ENCODE measurements at regions not wholly inside any gene's neighbourhood (a gene's known extent, or its start where the extent isn't known, plus 50 kb on each side); places are given as distances from the start of the nearest gene placed in this dataset.

DNA sequence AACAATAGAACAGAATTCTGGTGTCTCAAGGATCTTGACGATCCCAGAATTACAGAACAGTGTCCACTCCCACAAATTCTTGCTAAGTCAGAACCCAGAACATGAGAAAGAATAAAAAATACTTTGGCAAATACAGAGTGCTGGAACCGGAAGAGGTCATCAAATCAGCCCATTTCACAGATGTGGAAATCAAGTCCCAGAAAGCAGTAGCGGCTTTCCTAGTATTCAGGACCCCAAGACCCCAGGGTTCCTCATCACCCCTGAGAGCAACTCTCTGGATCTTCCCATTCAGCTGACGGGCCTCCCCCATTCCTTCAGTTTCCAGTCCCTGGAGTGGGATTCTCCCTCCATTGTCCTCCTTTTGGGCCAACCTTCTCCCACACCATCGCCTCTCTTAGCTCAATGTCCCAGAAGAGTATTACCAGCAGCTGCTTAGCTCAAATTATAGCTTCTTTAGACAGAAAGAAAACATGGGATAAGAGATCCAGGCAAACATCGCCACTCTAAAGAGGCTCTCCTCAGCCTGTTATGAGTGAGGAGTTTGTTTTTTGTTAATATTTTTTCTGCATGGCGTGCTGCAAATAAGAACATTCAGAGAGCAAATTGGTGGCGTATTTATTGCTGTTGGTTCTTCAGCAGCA is 268.3 kb downstream of the MN1 start:
- H3K4me3 ChIP-seq = no peak overlapping the region
- no peak for DNase-seq
- H3K9me3 ChIP-seq = no peaks in the 10 kb centered on the region
- H3K36me3 ChIP-seq (ENCODE audit: low read depth) = no peaks in the 10 kb centered on the region
- ATAC-seq = no peak
- intact Hi-C loops (cut with DNase I, micrococcal nuclease) = no loop called here
- TF ChIP-seq, protein P1, sequence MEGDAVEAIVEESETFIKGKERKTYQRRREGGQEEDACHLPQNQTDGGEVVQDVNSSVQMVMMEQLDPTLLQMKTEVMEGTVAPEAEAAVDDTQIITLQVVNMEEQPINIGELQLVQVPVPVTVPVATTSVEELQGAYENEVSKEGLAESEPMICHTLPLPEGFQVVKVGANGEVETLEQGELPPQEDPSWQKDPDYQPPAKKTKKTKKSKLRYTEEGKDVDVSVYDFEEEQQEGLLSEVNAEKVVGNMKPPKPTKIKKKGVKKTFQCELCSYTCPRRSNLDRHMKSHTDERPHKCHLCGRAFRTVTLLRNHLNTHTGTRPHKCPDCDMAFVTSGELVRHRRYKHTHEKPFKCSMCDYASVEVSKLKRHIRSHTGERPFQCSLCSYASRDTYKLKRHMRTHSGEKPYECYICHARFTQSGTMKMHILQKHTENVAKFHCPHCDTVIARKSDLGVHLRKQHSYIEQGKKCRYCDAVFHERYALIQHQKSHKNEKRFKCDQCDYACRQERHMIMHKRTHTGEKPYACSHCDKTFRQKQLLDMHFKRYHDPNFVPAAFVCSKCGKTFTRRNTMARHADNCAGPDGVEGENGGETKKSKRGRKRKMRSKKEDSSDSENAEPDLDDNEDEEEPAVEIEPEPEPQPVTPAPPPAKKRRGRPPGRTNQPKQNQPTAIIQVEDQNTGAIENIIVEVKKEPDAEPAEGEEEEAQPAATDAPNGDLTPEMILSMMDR (IDR thresholded peaks at IDR 0.05) = no peak
- no peaks in the 10 kb centered on the region for H3K4me1 ChIP-seq (ENCODE audit: low read depth)

GRCh38 chr22:27534720-27535125 is 266.8 kb downstream of the MN1 start:
- ATAC-seq = peak; percentile 25
- TF ChIP-seq, protein P1 (IDR thresholded peaks at IDR 0.05) = no peak
- DNase-seq = no peak
- Histone ChIP-seq H3K36me3 (ENCODE audit: low read depth) (no peaks in the 10 kb centered on the region), H3K9me3 (no peaks in the 10 kb centered on the region), H3K4me3 (no peak overlapping the region), H3K4me1 (ENCODE audit: low read depth) (no peaks in the 10 kb centered on the region)
- intact Hi-C loops (cut with DNase I, micrococcal nuclease) = no loop called here

DNA sequence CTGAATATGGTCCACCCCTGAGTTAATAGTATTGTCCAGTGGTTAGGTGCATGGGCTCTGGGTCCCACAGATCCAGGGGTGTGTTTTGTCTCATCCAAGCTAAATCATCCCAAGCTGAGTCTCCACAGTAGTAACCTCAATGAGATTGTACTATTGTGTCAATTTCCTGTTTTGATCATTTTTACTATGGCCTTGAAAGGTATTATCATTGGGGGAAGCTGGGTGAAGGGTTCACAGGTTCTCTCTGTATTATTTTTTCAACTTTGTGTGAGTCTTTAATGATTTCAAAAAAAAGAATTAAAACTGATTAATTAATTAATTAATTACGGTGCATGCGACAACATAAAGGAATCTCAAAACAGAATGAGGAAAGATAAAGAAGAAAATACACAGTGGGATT is 266.1 kb downstream of the MN1 start:
- DNase-seq (no peak), ATAC-seq (no peak)
- Histone ChIP-seq H3K4me1 (ENCODE audit: low read depth) (no peaks in the 10 kb centered on the region), H3K9me3 (no peaks in the 10 kb centered on the region), H3K4me3 (no peak overlapping the region), H3K36me3 (ENCODE audit: low read depth) (no peaks in the 10 kb centered on the region)
- intact Hi-C loops (cut with DNase I, micrococcal nuclease) = no loop called here
- TF ChIP-seq, protein P1 (IDR thresholded peaks at IDR 0.05) = no peak

- ATAC-seq (no peak), DNase-seq (no peak)
- TF ChIP-seq, protein P1 (IDR thresholded peaks at IDR 0.05) = no peak
- Histone ChIP-seq H3K36me3 (ENCODE audit: low read depth) (no peaks in the 10 kb centered on the region), H3K9me3 (no peaks in the 10 kb centered on the region), H3K4me1 (ENCODE audit: low read depth) (no peaks in the 10 kb centered on the region), H3K4me3 (no peak overlapping the region)
- intact Hi-C loops (cut with DNase I, micrococcal nuclease) = no loop called here
Measured at GRCh38 chr22:27537501-27537900, 264.1 kb downstream of the MN1 start.

GRCh38 chr22:27538666-27539065 is 262.9 kb downstream of the MN1 start:
- ATAC-seq = no peak
- TF ChIP-seq, protein P1 (IDR thresholded peaks at IDR 0.05) = no peak

DNA sequence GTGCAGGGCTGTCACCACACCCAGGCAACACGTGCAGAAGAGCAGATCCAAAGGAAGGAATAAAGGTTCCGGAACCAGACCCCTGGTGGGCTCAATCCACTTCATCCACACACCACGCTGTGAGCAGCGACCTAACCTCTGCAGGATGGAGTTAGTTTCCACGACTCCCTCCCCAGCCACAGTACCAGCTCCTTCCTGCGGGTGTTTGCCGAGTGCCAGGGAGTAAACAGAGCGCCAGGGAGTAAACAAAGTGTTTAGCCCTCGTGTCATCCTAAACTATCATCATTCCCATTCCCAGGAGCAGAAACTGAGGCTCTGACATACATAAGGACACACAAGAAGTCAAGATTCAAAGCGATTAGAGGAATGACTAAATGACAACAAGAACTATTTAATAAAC is 261.3 kb downstream of the MN1 start:
- Histone ChIP-seq H3K9me3 (no peaks in the 10 kb centered on the region), H3K4me1 (ENCODE audit: low read depth) (no peaks in the 10 kb centered on the region), H3K36me3 (ENCODE audit: low read depth) (no peaks in the 10 kb centered on the region), H3K4me3 (no peak overlapping the region)
- ATAC-seq (no peak), DNase-seq (no peak)
- TF ChIP-seq, protein P1 (IDR thresholded peaks at IDR 0.05) = no peak
- intact Hi-C loops (cut with DNase I, micrococcal nuclease) = no loop called here

More at GRCh38 chr22:27538666-27539065, 262.9 kb downstream of the MN1 start:
- Histone ChIP-seq H3K4me1 (ENCODE audit: low read depth) (no peaks in the 10 kb centered on the region), H3K9me3 (no peaks in the 10 kb centered on the region), H3K4me3 (no peak overlapping the region), H3K36me3 (ENCODE audit: low read depth) (no peaks in the 10 kb centered on the region)
- intact Hi-C loops (cut with DNase I, micrococcal nuclease) = no loop called here
- no peak for DNase-seq
